ENCODE measurements at regions not wholly inside any gene's neighbourhood (a gene's known extent, or its start where the extent isn't known, plus 50 kb on each side); places are given as distances from the start of the nearest gene placed in this dataset.

DNA sequence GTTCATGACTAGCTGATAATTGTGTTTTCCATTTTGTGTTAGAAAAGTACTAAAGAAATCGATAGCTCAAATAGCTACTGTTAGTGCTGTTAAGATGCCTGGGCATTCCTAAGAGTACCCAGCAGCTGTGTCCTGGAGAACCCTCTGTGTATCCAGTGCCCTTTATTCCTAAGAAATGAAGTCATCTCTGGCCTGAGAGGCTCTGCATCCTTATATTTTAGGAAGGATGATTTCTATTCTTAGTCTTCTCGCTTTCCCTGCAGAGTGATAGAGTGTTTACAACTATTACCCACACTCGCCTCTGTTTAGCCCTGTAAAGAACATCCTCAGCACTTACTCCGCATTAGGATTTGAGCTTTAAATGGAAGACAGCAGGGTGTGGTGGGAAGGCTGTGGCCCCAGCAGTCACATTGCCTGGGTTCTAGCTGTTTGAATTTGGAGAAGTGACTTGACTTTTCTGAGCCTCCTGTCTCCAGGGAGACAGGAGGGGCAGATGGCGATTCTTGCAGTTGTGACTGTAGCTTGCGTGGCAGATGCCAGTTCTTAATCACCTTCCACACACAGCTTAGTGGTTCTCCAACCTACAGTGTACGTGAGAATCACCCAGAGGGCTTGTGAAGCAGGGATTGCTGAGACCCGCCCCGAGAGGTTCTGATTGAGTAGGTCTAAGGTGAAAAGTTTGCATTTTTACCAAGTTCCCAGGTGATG, 177.2 kb upstream of the PITX1 start:
- no peak overlapping the region for H3K56ac ChIP-seq (ENCODE audit: insufficient read length, low read depth, low read length)
- H3K4me1 ChIP-seq (ENCODE audit: insufficient read depth, low read length) = no peaks in the 10 kb centered on the region; the same call in 1 of the 2 replicates
- H3K27ac Mint-ChIP-seq = no peak overlapping the region
- no peak overlapping the region for H3K9ac ChIP-seq (ENCODE audit: extremely low read depth, insufficient read length, low read length)
- no peak overlapping the region for H3T11ph ChIP-seq (ENCODE audit: low read length)
- no peak overlapping the region for H2BK12ac ChIP-seq (ENCODE audit: insufficient read length, low read depth, low read length)
- DNase-seq = no peak
- no peak overlapping the region for H3K4me2 ChIP-seq (ENCODE audit: insufficient read depth, insufficient read length, low read length)
- no peak overlapping the region for H3K23ac ChIP-seq (ENCODE audit: insufficient read length, low read depth, low read length)
- TF ChIP-seq, protein P1, sequence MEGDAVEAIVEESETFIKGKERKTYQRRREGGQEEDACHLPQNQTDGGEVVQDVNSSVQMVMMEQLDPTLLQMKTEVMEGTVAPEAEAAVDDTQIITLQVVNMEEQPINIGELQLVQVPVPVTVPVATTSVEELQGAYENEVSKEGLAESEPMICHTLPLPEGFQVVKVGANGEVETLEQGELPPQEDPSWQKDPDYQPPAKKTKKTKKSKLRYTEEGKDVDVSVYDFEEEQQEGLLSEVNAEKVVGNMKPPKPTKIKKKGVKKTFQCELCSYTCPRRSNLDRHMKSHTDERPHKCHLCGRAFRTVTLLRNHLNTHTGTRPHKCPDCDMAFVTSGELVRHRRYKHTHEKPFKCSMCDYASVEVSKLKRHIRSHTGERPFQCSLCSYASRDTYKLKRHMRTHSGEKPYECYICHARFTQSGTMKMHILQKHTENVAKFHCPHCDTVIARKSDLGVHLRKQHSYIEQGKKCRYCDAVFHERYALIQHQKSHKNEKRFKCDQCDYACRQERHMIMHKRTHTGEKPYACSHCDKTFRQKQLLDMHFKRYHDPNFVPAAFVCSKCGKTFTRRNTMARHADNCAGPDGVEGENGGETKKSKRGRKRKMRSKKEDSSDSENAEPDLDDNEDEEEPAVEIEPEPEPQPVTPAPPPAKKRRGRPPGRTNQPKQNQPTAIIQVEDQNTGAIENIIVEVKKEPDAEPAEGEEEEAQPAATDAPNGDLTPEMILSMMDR (conservative IDR thresholded peaks at IDR 0.05) = no peak
- H3K27ac ChIP-seq (ENCODE audit: insufficient read length, low read depth, low read length) = no peak overlapping the region
- no peak overlapping the region for H2AK5ac ChIP-seq (ENCODE audit: insufficient read length, low read length)
- no peak overlapping the region for H4K91ac ChIP-seq (ENCODE audit: insufficient read length, low read depth, low read length)
- no peak overlapping the region for H2BK20ac ChIP-seq (ENCODE audit: low read depth, low read length, poor library complexity, severe bottlenecking)
- H3K4ac ChIP-seq (ENCODE audit: low read depth, low read length) = no peak overlapping the region
- H3K27me3 Mint-ChIP-seq (ENCODE audit: low read depth) = peaks cover 25% of the 10 kb centered on the region
- no peaks in the 10 kb centered on the region for H3K79me1 ChIP-seq (ENCODE audit: insufficient read depth, low read depth, low read length, poor library complexity, severe bottlenecking)
- H3K9me3 ChIP-seq (ENCODE audit: control insufficient read depth, low read depth, low read length) = no peaks in the 10 kb centered on the region
- no peaks in the 10 kb centered on the region for H3K23me2 ChIP-seq (ENCODE audit: insufficient read length, low read depth, low read length, poor library complexity, severe bottlenecking)
- WGBS (ENCODE audit: extremely low coverage, insufficient read length, low lambda C conversion rate) = no CpG with 5 or more reads among the region's 9 CpGs
- no peak overlapping the region for H4K5ac ChIP-seq (ENCODE audit: insufficient read length, low read depth, low read length)
- no peak overlapping the region for H2BK5ac ChIP-seq (ENCODE audit: insufficient read length, low read length)
- H3K79me2 ChIP-seq (ENCODE audit: insufficient read depth, low read length) = no peaks in the 10 kb centered on the region
- H3K27me3 ChIP-seq (ENCODE audit: insufficient read depth, low read length) = no peaks in the 10 kb centered on the region
- no peak overlapping the region; a peak in 1 of 5 replicates for H3K4me3 Mint-ChIP-seq
- H3K14ac ChIP-seq (ENCODE audit: insufficient read depth, low read length) = no peak overlapping the region
- no peak overlapping the region for H2AFZ ChIP-seq (ENCODE audit: low read length)
- H4K20me1 ChIP-seq (ENCODE audit: control insufficient read depth, insufficient read depth, insufficient read length) = no peaks in the 10 kb centered on the region
- H2BK120ac ChIP-seq (ENCODE audit: low read depth, low read length, poor library complexity, severe bottlenecking) = no peak overlapping the region
- no peaks in the 10 kb centered on the region for H3K9me3 Mint-ChIP-seq
- no peak overlapping the region for H2BK15ac ChIP-seq (ENCODE audit: low read depth, low read length)
- no peaks in the 10 kb centered on the region for H3K36me3 Mint-ChIP-seq (ENCODE audit: insufficient read depth in 1 of 3, low read depth in 3 of 3)
- H4K8ac ChIP-seq (replicated peaks; ENCODE audit: insufficient read length, low read depth, low read length) = no peak overlapping the region
- peaks cover 23 to 27% of the 10 kb centered on the region in 2 experiments for H3K4me1 Mint-ChIP-seq
- H3K18ac ChIP-seq (ENCODE audit: insufficient read length, low read depth, low read length) = no peak overlapping the region
